HG03442 (cell line): ENCODE measurements at regions not wholly inside any gene's neighbourhood (a gene's known extent, or its start where the extent isn't known, plus 50 kb on each side); places are given as distances from the start of the nearest gene placed in this dataset.
A peak's percentile ranks its signal among the peaks of the same experiment; 100 is the strongest.

Experiments used
- ATAC-seq: cut with Tn5 transposase; IDR thresholded peaks from one replicate; pipeline ENCODE4 v1.9.1; 2021; ENCODE audit warnings: mild to moderate bottlenecking, moderate library complexity; ENCODE audit not compliant: unreplicated experiment

DNA sequence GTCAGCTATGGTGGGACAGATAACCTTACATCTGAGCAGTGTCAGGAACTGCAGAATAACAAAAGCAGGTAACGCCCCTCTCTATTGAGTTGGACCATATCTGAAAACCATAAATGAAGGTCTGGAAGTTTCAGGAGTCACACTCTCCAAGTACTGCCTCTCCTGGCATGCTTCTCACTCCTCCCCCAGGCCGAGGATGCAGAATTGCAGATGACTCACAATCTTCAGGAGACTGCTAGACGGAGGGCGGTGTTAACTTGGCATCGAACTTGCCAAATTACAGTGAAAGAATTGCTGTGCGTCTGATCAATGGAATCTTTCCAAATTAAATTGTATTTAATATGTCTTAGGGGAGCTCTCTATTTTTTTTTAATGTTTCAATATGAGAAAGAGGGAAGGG, 67.1 kb upstream of the TRIM2 start:
- ATAC-seq, result no peak

DNA sequence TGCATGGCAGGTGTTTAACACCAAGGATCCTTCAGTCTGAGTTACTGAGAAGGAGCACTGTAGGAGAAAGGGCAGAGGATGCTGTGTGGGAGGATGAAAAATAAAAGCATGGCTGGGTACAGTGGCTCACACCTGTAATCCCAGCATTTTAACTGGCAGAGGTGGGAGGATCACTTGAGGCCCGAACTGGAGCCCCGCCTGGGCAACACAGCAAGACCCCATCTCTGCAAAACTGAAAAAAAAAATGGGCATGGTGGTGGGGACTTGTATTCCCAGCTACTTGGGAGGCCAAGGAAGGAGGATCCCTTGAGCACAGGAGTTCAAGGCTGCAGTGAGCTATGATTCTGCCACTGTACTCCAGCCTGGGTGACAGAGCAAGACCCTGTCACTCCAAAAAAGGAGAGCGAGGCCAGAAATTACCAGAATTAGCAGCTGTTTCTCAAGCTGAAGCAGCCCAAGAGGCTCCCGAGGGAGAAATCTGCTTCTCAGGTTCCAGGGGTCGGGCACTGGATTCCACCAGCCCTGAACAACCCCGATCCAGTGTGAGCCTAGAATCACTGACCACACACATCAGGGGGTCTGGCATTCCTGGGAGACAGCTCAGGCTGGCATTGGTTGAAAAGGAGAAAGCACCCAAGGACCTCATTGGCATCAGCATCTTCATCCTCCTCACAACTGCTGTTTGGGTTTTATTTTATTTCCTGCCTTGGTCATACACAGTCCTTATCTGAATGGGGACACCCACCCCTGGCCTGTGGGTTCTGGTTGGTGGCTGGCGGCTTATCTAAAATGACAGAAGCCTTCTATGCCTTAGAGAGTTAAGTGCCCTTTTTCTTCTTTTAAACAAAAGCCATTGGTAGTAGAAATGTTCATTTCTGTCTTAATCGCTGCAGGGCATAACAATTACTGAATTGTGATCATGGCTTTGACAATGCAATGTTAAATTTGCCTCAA, 66.3 kb upstream of the TRIM2 start:
- no peak for ATAC-seq

DNA sequence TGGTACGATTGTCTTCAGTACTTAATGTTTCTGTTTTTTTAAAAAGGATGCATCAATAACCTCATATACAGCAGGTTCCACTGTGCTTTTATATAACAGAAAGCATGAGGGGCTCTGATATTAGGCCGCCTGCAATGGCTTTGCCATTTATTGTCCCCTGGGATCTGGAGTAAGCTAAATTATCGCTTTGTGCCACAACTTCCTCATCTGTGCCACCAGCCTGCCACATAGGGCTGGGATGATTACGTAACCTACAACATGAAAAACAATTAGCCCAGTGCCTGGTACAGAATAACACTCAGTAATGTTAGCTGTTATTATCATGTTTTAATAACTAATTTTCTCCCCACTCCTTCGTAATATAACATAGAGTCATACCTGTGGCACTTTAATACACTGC, 65.5 kb upstream of the TRIM2 start:
- ATAC-seq, result no peak

DNA sequence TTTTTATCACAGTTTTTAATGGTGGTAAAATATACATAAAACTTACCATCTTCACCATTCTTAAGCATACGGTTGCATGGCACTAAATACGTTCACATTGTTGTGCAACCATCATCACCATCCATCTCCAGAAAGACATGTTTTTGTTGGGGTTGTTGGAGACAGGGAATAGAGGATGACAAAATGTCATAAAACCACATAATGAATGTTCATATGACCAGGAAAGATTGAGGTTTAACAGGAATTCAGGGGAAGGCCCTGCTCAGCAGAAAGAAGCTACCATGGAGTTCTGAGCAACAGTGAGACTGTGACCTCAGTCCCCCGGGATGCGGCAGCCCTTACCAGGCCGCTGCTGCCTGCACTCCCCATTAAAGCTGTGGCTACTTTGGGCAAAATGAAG, 63.9 kb upstream of the TRIM2 start:
- no peak for ATAC-seq

DNA sequence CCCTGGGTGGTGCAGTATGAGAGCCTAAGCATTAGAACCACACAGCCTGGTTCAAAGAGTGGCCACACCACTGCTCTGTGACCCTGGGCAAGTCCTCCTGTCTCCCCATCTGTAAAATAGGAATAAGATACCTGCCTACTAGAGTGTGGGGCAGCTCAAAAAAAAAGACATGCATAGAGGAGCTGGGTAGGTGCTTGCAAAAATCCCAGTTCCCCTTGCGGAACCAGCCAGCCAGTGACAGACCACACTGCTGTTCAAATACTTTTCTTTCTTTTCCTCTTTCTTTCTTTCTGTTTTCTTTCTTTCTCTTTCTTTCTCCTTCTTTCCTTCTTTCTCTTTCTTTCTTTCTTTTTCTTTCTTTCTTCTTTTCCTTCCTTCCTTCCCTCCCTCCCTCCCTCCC, 63.0 kb upstream of the TRIM2 start:
- no peak for ATAC-seq

DNA sequence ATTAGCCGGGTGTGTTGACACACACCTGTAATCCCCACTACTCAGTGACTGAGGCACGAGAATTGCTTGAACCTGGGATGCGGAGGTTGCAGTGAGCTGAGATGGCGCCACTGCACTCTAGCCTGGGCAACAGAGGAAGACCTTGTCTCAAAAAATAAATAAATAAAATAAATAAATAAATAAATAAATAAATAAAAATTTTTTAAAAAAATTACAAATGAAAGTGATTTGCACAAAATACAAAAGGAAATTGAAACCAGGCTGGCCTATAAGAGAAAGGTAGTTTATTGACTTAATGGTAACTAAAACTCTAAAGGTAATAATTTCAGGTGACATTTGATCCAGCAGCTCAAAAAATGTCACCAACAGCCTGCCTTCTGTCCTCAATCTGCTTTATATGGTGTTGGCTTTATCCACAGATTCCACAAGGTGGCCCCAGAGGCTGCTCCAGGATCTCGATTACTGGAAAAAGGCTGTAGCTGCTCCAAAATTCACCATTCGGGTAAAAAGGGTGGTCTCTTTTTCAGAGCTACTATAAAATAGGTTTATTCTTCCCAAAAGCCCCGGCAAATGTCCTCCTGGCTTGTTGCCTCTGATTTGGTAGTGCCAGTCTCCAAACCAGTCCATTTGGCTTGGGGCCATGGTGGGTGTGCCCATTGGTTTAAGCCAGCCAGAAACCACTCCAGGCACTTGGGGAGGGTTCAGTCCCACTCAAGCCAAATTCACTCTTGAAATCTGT, 61.4 kb upstream of the TRIM2 start:
- peak; percentile 47 for ATAC-seq

DNA sequence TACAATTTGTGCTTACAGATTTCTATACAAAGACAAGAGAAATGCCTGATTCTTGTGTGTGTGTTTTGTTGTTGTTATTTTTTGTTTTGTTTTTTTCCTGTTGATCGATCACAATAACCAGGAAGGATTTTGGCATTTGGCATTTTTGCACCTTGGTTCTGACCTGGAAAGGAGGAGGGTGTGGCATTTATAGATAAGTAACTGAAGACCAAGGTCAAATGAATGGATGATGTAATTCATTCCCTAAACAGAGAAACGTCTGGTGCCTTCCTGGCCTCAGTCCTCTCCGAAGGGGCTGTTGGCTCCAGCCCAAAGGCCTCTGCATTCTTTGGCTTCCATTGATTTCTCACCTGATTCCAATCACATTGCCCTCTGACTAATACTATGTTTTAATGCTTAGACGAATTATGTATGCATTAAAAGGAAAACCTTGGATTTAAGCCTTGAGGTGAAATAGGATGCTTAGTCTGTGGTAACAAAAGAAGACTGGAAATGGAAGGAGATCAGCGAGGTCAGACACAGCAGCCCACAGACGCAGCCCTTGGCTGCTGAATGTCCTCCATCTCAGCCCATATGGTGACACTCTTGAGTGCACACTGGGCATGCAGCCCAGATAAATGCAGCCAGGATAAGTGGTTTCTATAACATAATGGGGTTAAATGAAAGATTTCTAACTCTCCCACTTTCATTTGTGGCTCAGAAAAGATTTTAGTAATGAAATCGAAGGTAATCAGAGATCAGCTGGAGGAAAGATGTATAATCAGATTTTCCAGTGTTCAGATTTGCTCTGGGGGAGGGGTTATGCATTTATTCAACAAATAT, 60.5 kb upstream of the TRIM2 start:
- no peak for ATAC-seq

DNA sequence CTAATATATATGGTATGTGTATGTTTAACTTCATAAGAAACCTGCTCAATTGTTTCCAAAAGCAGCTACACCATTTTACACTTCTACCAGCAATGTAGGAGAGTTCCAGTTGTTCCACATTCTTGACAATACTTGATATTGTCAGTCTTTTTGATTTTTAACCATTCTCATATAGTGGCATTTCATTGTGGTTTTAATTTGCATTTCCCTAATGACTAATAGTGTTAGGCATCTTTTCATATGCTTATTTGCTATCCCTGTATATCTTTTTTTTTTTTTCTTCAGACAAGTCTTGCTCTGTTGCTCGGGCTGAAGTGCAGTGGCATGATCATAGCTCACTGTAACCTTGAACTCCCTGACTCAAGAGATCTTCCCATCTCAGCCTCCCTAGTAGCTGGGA, 58.2 kb upstream of the TRIM2 start:
- ATAC-seq, result no peak

DNA sequence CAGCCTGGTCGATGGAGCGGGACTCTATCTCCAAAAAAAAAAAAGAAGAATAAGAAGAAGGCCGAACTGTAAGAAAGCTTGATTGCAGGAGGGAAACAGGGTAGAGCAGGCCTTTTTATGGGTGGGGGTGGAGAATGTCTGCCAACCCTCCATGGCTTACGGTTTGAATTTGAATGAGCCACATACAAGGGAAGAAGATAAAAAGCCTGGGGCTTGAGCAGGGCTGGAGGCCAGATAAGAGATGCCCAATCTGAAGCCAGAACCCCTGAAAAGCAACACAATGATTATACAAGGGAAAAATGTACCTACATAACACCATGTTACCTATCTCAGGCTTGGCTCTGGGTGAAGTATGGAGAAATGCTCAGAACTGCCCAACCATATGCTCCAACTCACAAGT, 57.3 kb upstream of the TRIM2 start:
- ATAC-seq, result no peak

DNA sequence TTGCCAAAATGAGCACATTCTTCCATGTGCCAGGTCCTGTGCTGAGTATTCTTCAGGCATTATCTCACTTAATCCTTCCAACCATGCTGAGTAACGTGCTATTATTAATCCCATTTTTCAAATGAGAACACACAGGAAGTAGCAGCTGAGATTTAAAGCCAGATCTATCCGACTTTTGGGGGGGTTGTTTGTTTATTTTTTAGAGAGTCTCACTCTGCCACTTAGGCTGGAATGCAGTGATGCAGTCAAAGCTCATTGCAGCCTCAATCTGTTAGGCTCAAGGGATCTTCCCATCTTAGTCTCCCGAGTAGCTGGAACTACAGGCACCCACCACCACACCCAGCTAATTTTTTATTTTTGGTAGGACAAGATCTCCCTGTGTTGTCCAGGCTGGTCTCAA, 55.5 kb upstream of the TRIM2 start:
- ATAC-seq, result no peak

DNA sequence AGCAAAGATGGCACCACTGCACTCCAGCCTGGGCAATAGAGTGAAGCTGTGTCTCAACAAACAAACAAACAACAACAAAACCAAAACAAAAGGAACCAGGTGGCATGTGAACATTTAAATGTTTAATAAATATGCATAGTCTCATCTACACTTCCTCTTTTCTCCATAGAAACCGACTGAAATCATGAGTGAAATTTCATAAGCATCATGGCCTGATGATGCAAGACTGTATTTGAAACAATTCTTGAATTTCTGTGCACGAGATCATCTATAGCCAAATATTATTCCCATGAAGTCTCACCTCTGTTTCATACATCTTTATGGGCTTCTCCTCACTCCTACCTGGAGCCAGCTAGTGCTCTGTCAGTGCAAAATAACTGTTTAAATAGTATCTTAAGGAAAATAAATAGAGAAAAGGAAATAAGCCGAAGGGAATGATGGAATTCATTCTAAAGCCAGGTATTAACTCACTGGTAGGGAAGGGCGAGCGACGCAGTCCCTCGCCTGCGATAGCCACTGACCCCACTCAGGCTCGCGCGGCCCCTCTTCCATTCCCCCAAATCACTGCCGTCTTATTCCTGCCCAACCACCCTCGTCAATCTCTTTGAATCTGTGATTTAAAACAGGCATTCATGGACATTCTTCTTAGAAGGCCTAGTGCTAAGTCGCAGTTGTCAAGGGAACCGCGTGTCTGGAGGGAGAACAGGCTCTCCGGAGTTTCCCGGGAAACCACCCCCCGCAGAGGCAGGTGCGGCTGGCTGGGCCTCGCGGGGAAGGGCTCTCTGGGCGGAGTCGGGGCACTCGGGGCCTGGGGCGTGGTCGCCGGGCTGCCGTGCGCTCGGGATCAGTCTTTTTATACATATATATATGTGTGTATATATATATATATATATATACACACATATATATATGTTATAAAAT, 52.4 kb upstream of the TRIM2 start:
- ATAC-seq, result no peak

DNA sequence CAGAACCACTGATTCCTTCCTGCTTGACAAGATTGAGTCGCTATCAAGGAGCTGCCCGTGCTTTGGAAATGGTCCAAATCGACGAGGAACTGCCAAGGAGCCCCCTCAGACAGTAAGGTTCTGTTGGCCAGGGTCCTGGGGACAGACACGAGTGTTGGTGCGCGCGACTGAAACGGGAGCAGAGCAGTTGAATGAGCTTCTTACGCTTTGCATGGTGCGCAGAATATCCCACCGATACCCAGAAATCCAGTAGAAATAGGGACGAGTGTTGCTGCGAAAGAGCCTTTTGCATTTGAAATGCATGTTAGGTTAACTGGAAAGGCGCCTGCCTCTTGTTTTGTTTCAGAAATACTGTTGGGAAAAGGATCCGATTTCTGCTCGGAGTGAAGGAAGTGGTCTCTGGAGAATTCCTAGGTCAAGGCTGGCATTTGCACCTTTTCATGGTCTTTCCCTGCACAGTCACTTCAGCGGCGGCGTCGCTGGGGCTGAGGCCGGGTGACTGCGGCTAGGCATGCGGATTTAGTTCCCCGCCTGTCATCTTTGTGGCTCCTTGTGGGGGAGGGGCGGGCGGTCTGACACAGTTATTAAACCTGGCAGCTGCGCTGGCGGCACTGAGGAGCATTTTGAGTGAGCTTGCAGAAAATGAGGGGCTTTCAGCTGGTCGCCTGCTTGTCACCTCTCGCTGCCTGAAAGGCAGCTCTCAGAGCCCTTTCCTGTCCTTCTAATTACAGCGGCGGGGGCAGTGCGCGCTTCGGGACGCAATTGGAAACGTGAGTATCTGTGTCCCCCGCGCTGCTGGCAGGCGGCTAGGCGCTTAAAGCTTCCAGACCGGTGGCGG, 51.5 kb upstream of the TRIM2 start:
- ATAC-seq, result peak; percentile 21

DNA sequence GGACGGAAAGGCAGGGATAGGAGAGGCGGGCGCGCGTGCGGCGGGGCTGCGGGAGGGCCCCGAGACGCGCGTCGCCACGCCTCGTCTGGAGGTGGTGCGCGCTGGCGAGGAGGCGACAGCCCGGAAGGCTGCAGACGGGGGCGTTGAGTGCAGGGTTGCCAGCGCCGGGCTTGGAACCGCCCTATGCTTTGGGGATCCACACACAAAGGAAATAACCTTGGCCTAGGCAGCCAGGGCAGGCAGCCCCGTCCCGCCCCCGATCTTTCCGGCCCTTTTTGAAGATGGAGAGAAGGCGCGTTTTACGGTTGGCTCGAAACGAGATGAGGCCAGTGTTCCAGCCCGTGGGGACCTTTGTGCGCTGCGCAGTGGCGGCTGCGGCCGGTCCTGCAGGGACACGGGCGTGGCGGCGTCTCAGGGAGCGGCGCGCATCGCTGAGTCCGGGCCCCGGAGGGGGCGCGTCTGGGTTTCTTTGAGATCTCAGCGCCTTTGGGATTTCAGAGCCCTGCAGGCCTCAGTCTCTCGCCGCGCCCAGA, 50.8 kb upstream of the TRIM2 start:
- ATAC-seq, result peak; percentile 68

DNA sequence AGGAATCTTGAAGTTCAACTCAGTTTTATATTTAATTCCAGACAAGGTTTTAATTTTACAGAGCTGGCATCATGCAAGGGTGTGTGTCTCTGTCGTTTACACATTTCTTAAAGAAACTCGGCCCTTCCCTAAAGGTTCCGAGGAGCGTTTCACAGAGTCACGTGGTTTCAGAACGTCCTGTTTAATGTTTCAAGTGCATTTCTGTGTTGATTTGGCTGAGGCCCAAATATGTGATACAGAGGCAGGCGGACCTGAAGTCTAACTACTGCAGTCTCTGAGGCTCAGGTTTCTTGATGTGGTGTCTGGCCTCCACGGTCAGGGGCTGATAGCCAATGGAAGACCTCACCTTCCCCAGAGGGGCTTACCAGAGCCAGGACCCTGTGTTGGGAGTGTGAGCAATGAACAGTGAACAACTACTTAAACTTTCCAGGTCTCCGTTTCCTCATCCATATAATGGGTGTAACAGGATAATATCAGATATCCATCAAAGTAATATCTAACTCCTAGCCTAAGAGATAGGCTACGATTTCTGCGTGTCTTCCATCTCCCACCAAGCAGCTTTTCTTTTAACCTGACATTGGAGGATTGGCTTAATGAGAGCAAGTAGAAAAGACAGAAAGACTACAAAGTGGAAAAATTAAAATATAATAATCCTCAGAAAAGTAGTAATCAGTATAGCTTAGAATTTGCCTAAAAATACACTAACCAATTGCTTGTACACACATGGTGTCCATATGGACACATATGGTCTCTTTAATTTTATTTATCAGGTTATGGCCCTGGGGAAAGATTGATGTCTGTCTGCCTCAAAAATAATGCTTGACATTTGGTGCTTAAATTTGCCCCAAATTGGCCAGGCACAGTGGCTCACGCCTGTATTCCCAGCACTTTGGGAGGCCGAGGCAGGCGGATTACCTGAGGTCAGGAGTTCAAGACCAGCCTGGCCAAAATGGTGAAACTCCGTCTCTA, 50.0 kb upstream of the TRIM2 start:
- ATAC-seq, result no peak
